ENCODE measurements at regions not wholly inside any gene's neighbourhood (a gene's known extent, or its start where the extent isn't known, plus 50 kb on each side); places are given as distances from the start of the nearest gene placed in this dataset.

GRCh38 chr3:31352331-31352730, 180.4 kb upstream of the STT3B start:
- no peak for TF ChIP-seq ZFX (IDR thresholded peaks at IDR 0.05; ENCODE audit: borderline replicate concordance)
- TF ChIP-seq, protein P1, sequence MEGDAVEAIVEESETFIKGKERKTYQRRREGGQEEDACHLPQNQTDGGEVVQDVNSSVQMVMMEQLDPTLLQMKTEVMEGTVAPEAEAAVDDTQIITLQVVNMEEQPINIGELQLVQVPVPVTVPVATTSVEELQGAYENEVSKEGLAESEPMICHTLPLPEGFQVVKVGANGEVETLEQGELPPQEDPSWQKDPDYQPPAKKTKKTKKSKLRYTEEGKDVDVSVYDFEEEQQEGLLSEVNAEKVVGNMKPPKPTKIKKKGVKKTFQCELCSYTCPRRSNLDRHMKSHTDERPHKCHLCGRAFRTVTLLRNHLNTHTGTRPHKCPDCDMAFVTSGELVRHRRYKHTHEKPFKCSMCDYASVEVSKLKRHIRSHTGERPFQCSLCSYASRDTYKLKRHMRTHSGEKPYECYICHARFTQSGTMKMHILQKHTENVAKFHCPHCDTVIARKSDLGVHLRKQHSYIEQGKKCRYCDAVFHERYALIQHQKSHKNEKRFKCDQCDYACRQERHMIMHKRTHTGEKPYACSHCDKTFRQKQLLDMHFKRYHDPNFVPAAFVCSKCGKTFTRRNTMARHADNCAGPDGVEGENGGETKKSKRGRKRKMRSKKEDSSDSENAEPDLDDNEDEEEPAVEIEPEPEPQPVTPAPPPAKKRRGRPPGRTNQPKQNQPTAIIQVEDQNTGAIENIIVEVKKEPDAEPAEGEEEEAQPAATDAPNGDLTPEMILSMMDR (IDR thresholded peaks at IDR 0.05): no peak
- H3K27ac ChIP-seq: no peak overlapping the region

- TF ChIP-seq ZFX (IDR thresholded peaks at IDR 0.05; ENCODE audit: borderline replicate concordance): no peak
- TF ChIP-seq, protein P1 (IDR thresholded peaks at IDR 0.05): no peak
- H3K27ac ChIP-seq: no peak overlapping the region
Observed at GRCh38 chr3:31353166-31353565, 179.6 kb upstream of the STT3B start.

DNA sequence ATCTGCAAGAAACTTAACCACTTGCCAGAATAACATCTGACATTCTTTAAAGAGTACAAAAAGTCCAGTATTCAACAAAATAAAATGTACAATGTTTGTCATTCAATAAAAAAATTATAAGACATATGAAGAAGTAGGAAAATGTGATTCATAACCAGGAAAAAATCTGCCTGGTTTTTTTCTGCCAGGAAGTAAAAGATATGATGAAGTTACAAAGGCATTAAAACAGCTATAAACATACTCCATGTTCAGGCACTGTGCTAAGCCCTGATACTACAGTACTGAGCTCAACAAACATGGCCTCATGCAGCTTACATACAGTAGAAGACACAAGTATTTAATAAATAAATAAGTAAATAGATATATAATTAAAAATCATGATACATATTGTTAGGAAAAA, 178.4 kb upstream of the STT3B start:
- TF ChIP-seq ZFX (IDR thresholded peaks at IDR 0.05; ENCODE audit: borderline replicate concordance): no peak
- TF ChIP-seq, protein P1 (IDR thresholded peaks at IDR 0.05): no peak
- H3K27ac ChIP-seq: no peak overlapping the region

DNA sequence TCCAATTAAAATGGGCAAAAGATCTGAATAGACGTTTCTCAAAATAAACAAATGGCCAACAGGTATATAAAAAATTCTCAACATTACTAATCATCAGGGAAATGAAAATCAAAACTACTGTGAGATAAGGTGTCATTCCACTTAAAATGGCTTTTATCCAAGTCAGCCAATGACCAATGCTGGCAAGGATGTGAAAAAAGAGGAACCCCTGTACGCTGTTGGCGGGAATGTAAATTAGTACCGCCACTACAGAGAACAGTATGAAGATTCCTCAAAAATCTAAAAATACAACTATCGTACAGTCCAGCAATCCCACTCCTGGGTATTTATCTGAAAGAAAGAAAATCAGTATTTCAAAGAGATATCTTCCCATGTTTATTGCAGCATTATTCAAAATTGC, 176.9 kb upstream of the STT3B start:
- TF ChIP-seq, protein P1 (IDR thresholded peaks at IDR 0.05): no peak
- no peak for TF ChIP-seq ZFX (IDR thresholded peaks at IDR 0.05; ENCODE audit: borderline replicate concordance)
- no peak overlapping the region for H3K27ac ChIP-seq

DNA sequence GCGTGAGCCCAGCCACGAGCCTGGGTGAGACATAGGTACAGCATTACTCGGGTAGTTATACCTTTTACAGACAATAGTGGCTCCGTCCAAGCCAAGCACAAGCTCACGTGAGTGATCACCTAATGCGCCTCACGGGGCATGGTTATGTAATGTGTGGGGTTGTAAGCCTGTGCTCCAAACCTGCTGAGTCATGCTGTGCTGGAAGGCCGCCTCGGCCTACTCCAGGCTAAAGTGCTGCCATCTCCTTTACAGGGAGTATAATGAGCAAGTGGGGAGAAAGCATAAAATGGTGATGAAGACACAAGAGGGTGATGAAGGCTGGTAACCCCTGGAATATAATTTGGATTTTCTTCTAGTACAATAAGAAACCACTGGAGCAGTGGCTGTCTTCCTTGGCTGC, 175.8 kb upstream of the STT3B start:
- H3K27ac ChIP-seq: no peak overlapping the region
- no peak for TF ChIP-seq ZFX (IDR thresholded peaks at IDR 0.05; ENCODE audit: borderline replicate concordance)
- TF ChIP-seq, protein P1 (IDR thresholded peaks at IDR 0.05): no peak

GRCh38 chr3:31357451-31357850, 175.3 kb upstream of the STT3B start:
- no peak for TF ChIP-seq ZFX (IDR thresholded peaks at IDR 0.05; ENCODE audit: borderline replicate concordance)
- TF ChIP-seq, protein P1 (IDR thresholded peaks at IDR 0.05): no peak
- no peak overlapping the region for H3K27ac ChIP-seq

DNA sequence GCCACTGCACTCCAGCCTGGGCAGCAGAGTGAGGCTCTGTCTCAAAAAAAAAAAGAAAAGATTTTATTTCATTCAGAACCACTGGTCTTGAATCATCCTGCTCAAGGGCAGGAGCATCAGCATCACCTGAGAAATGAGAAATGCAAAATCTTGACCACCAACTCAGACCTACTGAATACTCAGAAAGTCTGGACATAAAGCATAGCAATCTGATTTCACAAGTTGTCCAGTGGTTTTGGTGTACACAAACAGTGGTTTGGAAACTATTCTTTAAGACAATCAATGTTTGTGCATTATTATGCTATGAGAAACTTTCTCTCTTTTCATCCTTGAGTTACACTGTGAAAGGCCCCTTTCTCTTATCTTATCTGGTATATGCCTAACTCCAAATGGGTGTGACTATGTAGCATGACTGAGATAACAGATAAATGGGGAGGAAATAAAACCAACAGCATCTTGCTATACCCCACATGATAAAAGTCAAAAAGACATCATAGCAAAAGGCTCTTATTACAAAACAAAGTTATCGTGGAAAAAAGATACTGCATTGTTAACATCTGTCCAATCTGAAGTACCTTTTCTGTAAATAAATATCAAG, 174.2 kb upstream of the STT3B start:
- TF ChIP-seq, protein P1 (IDR thresholded peaks at IDR 0.05): no peak
- H3K27ac ChIP-seq: no peak overlapping the region
